Urinary bladder (tissue), 3 donors: ENCODE measurements at regions not wholly inside any gene's neighbourhood (a gene's known extent, or its start where the extent isn't known, plus 50 kb on each side); places are given as distances from the start of the nearest gene placed in this dataset.

Experiments used
- DNase-seq: peaks from one replicate; pipeline ENCODE4 v3.0.0-alpha.2; 2015; ENCODE audit errors: extremely low spot score
- H3K27ac ChIP-seq: one replicate; pipeline ENCODE4 v1.5.1; 2013; ENCODE audit warnings: low read depth, mild to moderate bottlenecking, moderate library complexity
- H3K36me3 ChIP-seq: one replicate; pipeline ENCODE4 v1.6.1; 2013; ENCODE audit warnings: mild to moderate bottlenecking, moderate library complexity; ENCODE audit not compliant: insufficient read depth
- H3K4me1 ChIP-seq: one replicate; pipeline ENCODE4 v1.6.1; 2013; ENCODE audit warnings: mild to moderate bottlenecking, moderate library complexity; ENCODE audit not compliant: insufficient read depth
- H3K4me3 ChIP-seq: one replicate; pipeline ENCODE4 v1.5.1; 2013; ENCODE audit warnings: low read depth, low read length
- WGBS: extraction: QIAGEN DNeasy Blood & Tissue Kit; methylation state at CpG from one replicate; pipeline ENCODE4 v1.1.7; 2013; 5-methylcytosine and 5-hydroxymethylcytosine counted together
- donor health status: healthy with polysubstance abuse.
- donor health status: healthy.

- Histone ChIP-seq H3K4me1 (no peaks in the 10 kb centered on the region), H3K27ac (no peak overlapping the region), H3K4me3 (no peak overlapping the region), H3K36me3 (no peaks in the 10 kb centered on the region)
- WGBS, result 70% methylated on average over 6 of the region's 6 CpGs
- no peak for DNase-seq
Measured at GRCh38 chr2:173544641-173545363, 190.1 kb downstream of the CDCA7 start.

- Histone ChIP-seq H3K4me1 (no peaks in the 10 kb centered on the region), H3K27ac (no peak overlapping the region), H3K4me3 (no peak overlapping the region), H3K36me3 (no peaks in the 10 kb centered on the region)
- WGBS, result 69% methylated on average over 3 of the region's 3 CpGs
- no peak for DNase-seq
Measured at GRCh38 chr2:173545364-173545763, 190.7 kb downstream of the CDCA7 start.

GRCh38 chr2:173547499-173547898, 192.8 kb downstream of the CDCA7 start:
- H3K36me3 ChIP-seq, result no peaks in the 10 kb centered on the region
- 80% methylated on average over 6 of the region's 6 CpGs for WGBS
- no peak overlapping the region for H3K27ac ChIP-seq
- no peak overlapping the region for H3K4me3 ChIP-seq
- DNase-seq, result no peak
- H3K4me1 ChIP-seq, result no peaks in the 10 kb centered on the region

- Histone ChIP-seq H3K36me3 (no peaks in the 10 kb centered on the region), H3K27ac (no peak overlapping the region), H3K4me3 (no peak overlapping the region), H3K4me1 (no peaks in the 10 kb centered on the region)
- no peak for DNase-seq
- WGBS, result 59% methylated on average over 1 of the region's 1 CpG
Measured at GRCh38 chr2:173550143-173550542, 195.5 kb downstream of the CDCA7 start.

- 71% methylated on average over 3 of the region's 3 CpGs for WGBS
- Histone ChIP-seq H3K27ac (no peak overlapping the region), H3K4me3 (no peak overlapping the region), H3K4me1 (no peaks in the 10 kb centered on the region), H3K36me3 (no peaks in the 10 kb centered on the region)
- no peak for DNase-seq
Measured at GRCh38 chr2:173552531-173552930, 197.9 kb downstream of the CDCA7 start.

GRCh38 chr2:173553593-173553992, 198.9 kb downstream of the CDCA7 start:
- 43% methylated on average over 6 of the region's 6 CpGs for WGBS
- Histone ChIP-seq H3K36me3 (no peaks in the 10 kb centered on the region), H3K27ac (no peak overlapping the region), H3K4me3 (no peak overlapping the region), H3K4me1 (no peaks in the 10 kb centered on the region)
- no peak for DNase-seq

- no peak overlapping the region for H3K4me3 ChIP-seq
- WGBS, result 1% methylated on average over 1 of the region's 1 CpG
- no peak overlapping the region for H3K27ac ChIP-seq
- no peaks in the 10 kb centered on the region for H3K4me1 ChIP-seq
- peak; percentile 36 for DNase-seq
- H3K36me3 ChIP-seq, result no peaks in the 10 kb centered on the region
Measured at GRCh38 chr2:173555833-173556232, 201.2 kb downstream of the CDCA7 start.

- Histone ChIP-seq H3K4me1 (no peaks in the 10 kb centered on the region), H3K27ac (no peak overlapping the region), H3K36me3 (no peaks in the 10 kb centered on the region), H3K4me3 (no peak overlapping the region)
- 78% methylated on average over 5 of the region's 5 CpGs for WGBS
- no peak for DNase-seq
Measured at GRCh38 chr2:173556816-173557215, 202.1 kb downstream of the CDCA7 start.

- Histone ChIP-seq H3K4me3 (no peak overlapping the region), H3K27ac (no peak overlapping the region), H3K36me3 (no peaks in the 10 kb centered on the region), H3K4me1 (no peaks in the 10 kb centered on the region)
- no peak for DNase-seq
- WGBS, result 97% methylated on average over 2 of the region's 2 CpGs
Measured at GRCh38 chr2:173557497-173557896, 202.8 kb downstream of the CDCA7 start.

GRCh38 chr2:173567493-173567892, 212.8 kb downstream of the CDCA7 start:
- no peaks in the 10 kb centered on the region for H3K36me3 ChIP-seq
- H3K4me3 ChIP-seq, result no peak overlapping the region
- WGBS, result 77% methylated on average over 3 of the region's 3 CpGs
- H3K4me1 ChIP-seq, result no peaks in the 10 kb centered on the region
- DNase-seq, result no peak
- H3K27ac ChIP-seq, result no peak overlapping the region

- Histone ChIP-seq H3K36me3 (no peaks in the 10 kb centered on the region), H3K27ac (no peak overlapping the region), H3K4me3 (no peak overlapping the region), H3K4me1 (no peaks in the 10 kb centered on the region)
- DNase-seq, result no peak
- WGBS, result 59% methylated on average over 3 of the region's 3 CpGs
Measured at GRCh38 chr2:173568054-173568453, 213.4 kb downstream of the CDCA7 start.

- Histone ChIP-seq H3K4me1 (no peaks in the 10 kb centered on the region), H3K4me3 (no peak overlapping the region), H3K27ac (no peak overlapping the region), H3K36me3 (no peaks in the 10 kb centered on the region)
- peak; percentile 36 for DNase-seq
- 14% methylated on average over 10 of the region's 10 CpGs for WGBS
Measured at GRCh38 chr2:173571021-173571821, 216.5 kb downstream of the CDCA7 start.

- Histone ChIP-seq H3K36me3 (no peaks in the 10 kb centered on the region), H3K4me1 (no peaks in the 10 kb centered on the region), H3K27ac (no peak overlapping the region), H3K4me3 (no peak overlapping the region)
- WGBS, result 55% methylated on average over 5 of the region's 5 CpGs
- no peak for DNase-seq
Measured at GRCh38 chr2:173571887-173572680, 217.4 kb downstream of the CDCA7 start.
